ENCODE measurements at regions not wholly inside any gene's neighbourhood (a gene's known extent, or its start where the extent isn't known, plus 50 kb on each side); places are given as distances from the start of the nearest gene placed in this dataset.

GRCh38 chr6:14906621-14907020 is 339.2 kb upstream of the JARID2 start:
- Histone ChIP-seq H2AFZ (ENCODE audit: low read depth, low read length) (no peak overlapping the region), H3K9me3 (ENCODE audit: low read length) (peaks cover 3% of the 10 kb centered on the region), H3K27ac (ENCODE audit: low read length) (no peak overlapping the region), H3K36me3 (ENCODE audit: insufficient read depth, low read length) (no peaks in the 10 kb centered on the region), H4K20me1 (ENCODE audit: insufficient read depth) (no peaks in the 10 kb centered on the region), H3K79me2 (replicated peaks; ENCODE audit: insufficient read depth, low read length) (no peaks in the 10 kb centered on the region), H3K9me2 (ENCODE audit: insufficient read depth, low read length) (no peaks in the 10 kb centered on the region), H3K4me3 (ENCODE audit: low read length) (no peak overlapping the region), H3K27me3 (ENCODE audit: insufficient read depth, low read depth, low read length) (no peaks in the 10 kb centered on the region), H3F3A (ENCODE audit: insufficient read depth, low read length, poor library complexity, severe bottlenecking) (no peaks in the 10 kb centered on the region), H3K4me2 (ENCODE audit: low read length) (no peak overlapping the region), H3K9ac (ENCODE audit: low read length) (no peak overlapping the region)
- no peak for TF ChIP-seq EZH2 (IDR thresholded peaks at IDR 0.05; ENCODE audit: borderline replicate concordance, insufficient read depth, low read length, poor library complexity, severe bottlenecking)
- no peak for TF ChIP-seq CTCF (IDR thresholded peaks at IDR 0.05; ENCODE audit: poor library complexity, severe bottlenecking)
- no peak for TF ChIP-seq POLR2AphosphoS5 (IDR thresholded peaks at IDR 0.05)
- TF ChIP-seq SMC3 (conservative IDR thresholded peaks at IDR 0.05; ENCODE audit: poor library complexity), result no peak
- no peak for TF ChIP-seq REST (IDR thresholded peaks at IDR 0.05; ENCODE audit: borderline replicate concordance)
- TF ChIP-seq EP300 (conservative IDR thresholded peaks at IDR 0.05; ENCODE audit: poor library complexity, severe bottlenecking), result no peak
- no peak for TF ChIP-seq MXI1 (conservative IDR thresholded peaks at IDR 0.05; ENCODE audit: poor library complexity, severe bottlenecking)
- TF ChIP-seq TAF1 (IDR thresholded peaks at IDR 0.05; ENCODE audit: low read depth), result no peak

GRCh38 chr6:14910692-14911547 is 334.9 kb upstream of the JARID2 start:
- H2AFZ ChIP-seq (ENCODE audit: low read depth, low read length), result no peak overlapping the region
- H3K27ac ChIP-seq (ENCODE audit: low read length), result no peak overlapping the region
- H3F3A ChIP-seq (ENCODE audit: insufficient read depth, low read length, poor library complexity, severe bottlenecking), result no peaks in the 10 kb centered on the region
- no peak overlapping the region for H3K9ac ChIP-seq (ENCODE audit: low read length)
- H3K36me3 ChIP-seq (ENCODE audit: insufficient read depth, low read length), result no peaks in the 10 kb centered on the region
- no peaks in the 10 kb centered on the region for H4K20me1 ChIP-seq (ENCODE audit: insufficient read depth)
- no peak overlapping the region for H3K4me3 ChIP-seq (ENCODE audit: low read length)
- H3K4me2 ChIP-seq (ENCODE audit: low read length), result no peak overlapping the region
- no peaks in the 10 kb centered on the region for H3K27me3 ChIP-seq (ENCODE audit: insufficient read depth, low read depth, low read length)
- no peaks in the 10 kb centered on the region for H3K9me3 ChIP-seq (ENCODE audit: low read length)
- no peaks in the 10 kb centered on the region for H3K9me2 ChIP-seq (ENCODE audit: insufficient read depth, low read length)
- no peaks in the 10 kb centered on the region for H3K79me2 ChIP-seq (replicated peaks; ENCODE audit: insufficient read depth, low read length)
- TF ChIP-seq RAD21 (conservative IDR thresholded peaks at IDR 0.05) (no peak), MXI1 (conservative IDR thresholded peaks at IDR 0.05; ENCODE audit: poor library complexity, severe bottlenecking) (no peak), TAF1 (IDR thresholded peaks at IDR 0.05; ENCODE audit: low read depth) (no peak), SMC3 (conservative IDR thresholded peaks at IDR 0.05; ENCODE audit: poor library complexity) (no peak), EZH2 (IDR thresholded peaks at IDR 0.05; ENCODE audit: borderline replicate concordance, insufficient read depth, low read length, poor library complexity, severe bottlenecking) (no peak), CTCF (IDR thresholded peaks at IDR 0.05; ENCODE audit: poor library complexity, severe bottlenecking) (no peak), REST (IDR thresholded peaks at IDR 0.05; ENCODE audit: borderline replicate concordance) (no peak), EP300 (conservative IDR thresholded peaks at IDR 0.05; ENCODE audit: poor library complexity, severe bottlenecking) (no peak), POLR2AphosphoS5 (IDR thresholded peaks at IDR 0.05) (no peak)
